Prostate gland (tissue), 2 donors: ENCODE measurements at regions not wholly inside any gene's neighbourhood (a gene's known extent, or its start where the extent isn't known, plus 50 kb on each side); places are given as distances from the start of the nearest gene placed in this dataset.

ENCODE experiments used
- DNase-seq: peaks from one replicate; pipeline ENCODE4 v3.0.0-alpha.2; 2019; ENCODE audit warnings: low spot score
- H3K27ac ChIP-seq, 2 donors: fragments of 200-600 bp; sonication (generic); 2 replicates each; pipeline ENCODE4 v1.5.1; 2017 to 2019
- H3K27me3 ChIP-seq: fragments of 200-600 bp; sonication (generic); replicated peaks from 2 replicates; pipeline ENCODE4 v1.5.1; 2019; ENCODE audit not compliant: insufficient read depth
- H3K36me3 ChIP-seq, 2 donors: fragments of 200-600 bp; sonication (generic); 1 replicate in 1 of 2; 2 replicates in 1 of 2; pipeline versions ENCODE4 v1.5.1 to v1.8.1; 2017 to 2019
- H3K4me1 ChIP-seq: fragments of 200-600 bp; sonication (generic); replicated peaks from 2 replicates; pipeline ENCODE4 v1.5.1; 2019
- H3K4me3 ChIP-seq, 2 donors: fragments of 200-600 bp; sonication (generic); 2 replicates each; pipeline ENCODE4 v1.5.1; 2017 to 2019
- H3K9me3 ChIP-seq: fragments of 200-600 bp; sonication (generic); 2 replicates; pipeline ENCODE4 v1.5.1; 2017
- POLR2A ChIP-seq: fragments of 450-650 bp; IDR thresholded peaks from one replicate; pipeline ENCODE4 v1.6.1; 2016; ENCODE audit warnings: antibody characterized with exemption, mild to moderate bottlenecking
- POLR2AphosphoS5 ChIP-seq: sonication (generic); formaldehyde crosslinking; IDR thresholded peaks from one replicate; pipeline ENCODE4 v1.6.1; 2017; ENCODE audit warnings: antibody characterized with exemption
- WGBS: methylation state at CpG from one replicate; pipeline ENCODE4 v1.1.5; 2018; 5-methylcytosine and 5-hydroxymethylcytosine counted together
- intact Hi-C: fragments of 100-400 bp; cut with DNase I; formaldehyde crosslinking; loops from one replicate; pipeline ENCODE4 v1.14.2; 2022
- TF ChIP-seq, protein P1 (sequence below), 4 experiments: fragments of 200-600 bp in 2 of 4; fragments of 450-650 bp in 2 of 4; sonication (generic) in 2 of 4; IDR thresholded peaks; 1 replicate in 3 of 4; 2 replicates in 1 of 4; pipeline ENCODE4 v1.5.1; 2016 to 2019; ENCODE audit warnings: antibody characterized with exemption in 4 of 4, mild to moderate bottlenecking in 2 of 4, moderate library complexity in 2 of 4

DNA sequence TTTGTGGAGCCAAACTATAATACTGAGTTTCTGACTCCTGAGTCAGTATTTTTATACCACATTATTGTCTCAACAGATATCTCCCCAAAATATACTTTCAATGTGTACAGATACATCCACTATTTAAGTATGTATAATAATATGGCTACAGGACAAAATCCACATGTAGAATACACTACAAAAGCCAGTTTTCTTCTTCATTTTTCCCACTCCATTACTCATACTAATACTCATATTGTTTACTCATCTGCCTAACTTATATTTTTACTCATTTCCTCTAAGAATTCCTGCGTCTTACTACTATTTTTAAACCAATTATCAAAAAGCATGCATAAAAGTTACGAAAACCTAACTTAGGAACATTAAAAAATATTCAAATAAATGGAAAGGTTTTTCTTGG is 440.8 kb downstream of the ZNF385D start:
- no peak for DNase-seq
- intact Hi-C loops, result no loop called here
- no peak overlapping the region for H3K27ac ChIP-seq

GRCh38 chr3:21297304-21297703 is 453.7 kb downstream of the ZNF385D start:
- Histone ChIP-seq H3K36me3 (no peaks in the 10 kb centered on the region), H3K4me3 (no peak overlapping the region), H3K9me3 (no peaks in the 10 kb centered on the region), H3K4me1 (no peaks in the 10 kb centered on the region), H3K27ac (no peak overlapping the region), H3K27me3 (no peaks in the 10 kb centered on the region)
- TF ChIP-seq, protein P1, sequence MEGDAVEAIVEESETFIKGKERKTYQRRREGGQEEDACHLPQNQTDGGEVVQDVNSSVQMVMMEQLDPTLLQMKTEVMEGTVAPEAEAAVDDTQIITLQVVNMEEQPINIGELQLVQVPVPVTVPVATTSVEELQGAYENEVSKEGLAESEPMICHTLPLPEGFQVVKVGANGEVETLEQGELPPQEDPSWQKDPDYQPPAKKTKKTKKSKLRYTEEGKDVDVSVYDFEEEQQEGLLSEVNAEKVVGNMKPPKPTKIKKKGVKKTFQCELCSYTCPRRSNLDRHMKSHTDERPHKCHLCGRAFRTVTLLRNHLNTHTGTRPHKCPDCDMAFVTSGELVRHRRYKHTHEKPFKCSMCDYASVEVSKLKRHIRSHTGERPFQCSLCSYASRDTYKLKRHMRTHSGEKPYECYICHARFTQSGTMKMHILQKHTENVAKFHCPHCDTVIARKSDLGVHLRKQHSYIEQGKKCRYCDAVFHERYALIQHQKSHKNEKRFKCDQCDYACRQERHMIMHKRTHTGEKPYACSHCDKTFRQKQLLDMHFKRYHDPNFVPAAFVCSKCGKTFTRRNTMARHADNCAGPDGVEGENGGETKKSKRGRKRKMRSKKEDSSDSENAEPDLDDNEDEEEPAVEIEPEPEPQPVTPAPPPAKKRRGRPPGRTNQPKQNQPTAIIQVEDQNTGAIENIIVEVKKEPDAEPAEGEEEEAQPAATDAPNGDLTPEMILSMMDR (IDR thresholded peaks at IDR 0.05), result no peak
- no peak for TF ChIP-seq POLR2AphosphoS5
- TF ChIP-seq POLR2A, result no peak
- no peak for DNase-seq
- 77% methylated on average over 1 of the region's 1 CpG for WGBS
- intact Hi-C loops, result no loop called here

More for the DNA sequence above, 440.8 kb downstream of the ZNF385D start:
- no peaks in the 10 kb centered on the region for H3K4me1 ChIP-seq
- TF ChIP-seq POLR2A (no peak), POLR2AphosphoS5 (no peak)
- TF ChIP-seq, protein P1 (IDR thresholded peaks at IDR 0.05), result no peak
- no peaks in the 10 kb centered on the region for H3K36me3 ChIP-seq
- H3K9me3 ChIP-seq, result no peaks in the 10 kb centered on the region
- no peak overlapping the region for H3K4me3 ChIP-seq
- no peaks in the 10 kb centered on the region for H3K27me3 ChIP-seq
- WGBS, result 90% methylated on average over 2 of the region's 2 CpGs

GRCh38 chr3:21294768-21295167 is 456.2 kb downstream of the ZNF385D start:
- Histone ChIP-seq H3K36me3 (no peaks in the 10 kb centered on the region), H3K9me3 (no peaks in the 10 kb centered on the region), H3K4me3 (no peak overlapping the region), H3K4me1 (no peaks in the 10 kb centered on the region), H3K27ac (no peak overlapping the region), H3K27me3 (no peaks in the 10 kb centered on the region)
- intact Hi-C loops, result no loop called here
- no peak for DNase-seq
- TF ChIP-seq, protein P1 (IDR thresholded peaks at IDR 0.05), result no peak
- no peak for TF ChIP-seq POLR2AphosphoS5
- TF ChIP-seq POLR2A, result no peak

DNA sequence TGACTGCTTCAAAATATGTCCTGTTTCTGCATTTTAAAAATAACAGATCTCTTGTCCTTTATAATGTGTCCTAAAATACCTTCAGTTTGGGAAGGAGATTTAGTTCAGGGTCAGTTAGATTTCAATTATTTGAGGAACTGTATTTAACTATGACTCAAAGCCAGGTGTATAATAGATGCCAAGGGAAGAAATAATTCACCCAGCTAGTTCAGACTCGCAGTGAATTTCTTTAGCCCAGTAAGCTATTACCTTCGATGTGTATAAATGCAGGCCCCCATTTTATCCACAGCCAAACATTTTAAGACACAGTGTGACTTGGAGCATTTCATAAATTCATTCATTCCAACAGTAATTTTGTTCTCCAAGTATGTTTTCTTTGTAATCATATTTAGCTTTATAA is 458.0 kb downstream of the ZNF385D start:
- 17% methylated on average over 2 of the region's 2 CpGs for WGBS
- intact Hi-C loops, result no loop called here
- H3K27me3 ChIP-seq, result no peaks in the 10 kb centered on the region
- no peaks in the 10 kb centered on the region for H3K9me3 ChIP-seq
- no peak for DNase-seq
- TF ChIP-seq POLR2A (no peak), POLR2AphosphoS5 (no peak)
- TF ChIP-seq, protein P1 (IDR thresholded peaks at IDR 0.05), result no peak
- no peaks in the 10 kb centered on the region for H3K36me3 ChIP-seq
- no peaks in the 10 kb centered on the region for H3K4me1 ChIP-seq
- H3K27ac ChIP-seq, result no peak overlapping the region
- no peak overlapping the region for H3K4me3 ChIP-seq

GRCh38 chr3:21290557-21290956 is 460.5 kb downstream of the ZNF385D start:
- no peak overlapping the region for H3K4me3 ChIP-seq
- no peak for DNase-seq
- 75% methylated on average over 1 of the region's 1 CpG for WGBS
- intact Hi-C loops, result no loop called here
- no peak for TF ChIP-seq POLR2A
- TF ChIP-seq, protein P1 (IDR thresholded peaks at IDR 0.05), result peak in 1 of 4 experiments; percentile 37
- no peaks in the 10 kb centered on the region for H3K4me1 ChIP-seq
- H3K27ac ChIP-seq, result no peak overlapping the region
- H3K27me3 ChIP-seq, result no peaks in the 10 kb centered on the region
- H3K36me3 ChIP-seq, result no peaks in the 10 kb centered on the region
- no peaks in the 10 kb centered on the region for H3K9me3 ChIP-seq
